Vagina (tissue), 2 donors: ENCODE measurements at regions not wholly inside any gene's neighbourhood (a gene's known extent, or its start where the extent isn't known, plus 50 kb on each side); places are given as distances from the start of the nearest gene placed in this dataset.
"Not testable (repeated sequence)": the region's sequence is repeated elsewhere in the genome, so short reads cannot be mapped to it uniquely, and the experiment has no call there.

Source experiments
- DNase-seq, 2 donors: peaks; one replicate each; pipeline ENCODE4 v3.0.0-alpha.2; 2017; ENCODE audit errors: extremely low spot score in 2 of 2
- H3K27ac ChIP-seq: fragments of 200-600 bp; sonication (generic); one replicate; pipeline ENCODE4 v1.5.1; 2019
- H3K27me3 ChIP-seq: fragments of 200-600 bp; sonication (generic); one replicate; pipeline ENCODE4 v1.5.1; 2019
- H3K36me3 ChIP-seq, 2 donors: fragments of 200-600 bp; sonication (generic); one replicate each; pipeline ENCODE4 v1.5.1; 2017 to 2019
- H3K4me1 ChIP-seq: fragments of 200-600 bp; sonication (generic); one replicate; pipeline ENCODE4 v1.5.1; 2019
- H3K4me3 ChIP-seq, 2 donors: fragments of 200-600 bp; sonication (generic); 1 replicate in 1 of 2; 2 replicates in 1 of 2; pipeline ENCODE4 v1.5.1; 2016 to 2019
- H3K9me3 ChIP-seq: fragments of 200-600 bp; sonication (generic); one replicate; pipeline ENCODE4 v1.5.1; 2019
- POLR2A ChIP-seq, 2 donors: fragments of 450-650 bp; IDR thresholded peaks; one replicate each; pipeline ENCODE4 v1.6.1; 2017; ENCODE audit warnings: antibody characterized with exemption in 2 of 2, mild to moderate bottlenecking in 2 of 2, moderate library complexity in 2 of 2
- POLR2AphosphoS5 ChIP-seq, 2 donors: sonication (generic); formaldehyde crosslinking; IDR thresholded peaks; one replicate each; pipeline ENCODE4 v1.9.0; 2017; ENCODE audit warnings: antibody characterized with exemption in 2 of 2, mild to moderate bottlenecking in 2 of 2, low read depth in 1 of 2; ENCODE audit not compliant: insufficient read depth in 1 of 2
- intact Hi-C: fragments of 100-400 bp; cut with DNase I; formaldehyde crosslinking; loops from one replicate; pipeline ENCODE4 v1.15.1; 2023
- TF ChIP-seq, protein P1 (sequence below), 3 experiments: fragments of 450-650 bp in 2 of 3; fragments of 200-600 bp in 1 of 3; sonication (generic) in 1 of 3; IDR thresholded peaks; one replicate each; pipeline ENCODE4 v1.5.1; 2017 to 2019; ENCODE audit warnings: antibody characterized with exemption in 3 of 3, mild to moderate bottlenecking in 2 of 3, moderate library complexity in 2 of 3

GRCh38 chr16:59543641-59544040 is 809.5 kb upstream of the GOT2 start:
- no peaks in the 10 kb centered on the region for H3K9me3 ChIP-seq
- H3K4me1 ChIP-seq, result no peaks in the 10 kb centered on the region
- no peaks in the 10 kb centered on the region for H3K27me3 ChIP-seq
- DNase-seq, result no peak
- no peak overlapping the region for H3K27ac ChIP-seq
- TF ChIP-seq POLR2AphosphoS5 (IDR thresholded peaks at IDR 0.05; ENCODE audit: insufficient read depth in 1 of 2, low read depth in 1 of 2) (no peak), POLR2A (IDR thresholded peaks at IDR 0.05) (no peak)
- TF ChIP-seq, protein P1, sequence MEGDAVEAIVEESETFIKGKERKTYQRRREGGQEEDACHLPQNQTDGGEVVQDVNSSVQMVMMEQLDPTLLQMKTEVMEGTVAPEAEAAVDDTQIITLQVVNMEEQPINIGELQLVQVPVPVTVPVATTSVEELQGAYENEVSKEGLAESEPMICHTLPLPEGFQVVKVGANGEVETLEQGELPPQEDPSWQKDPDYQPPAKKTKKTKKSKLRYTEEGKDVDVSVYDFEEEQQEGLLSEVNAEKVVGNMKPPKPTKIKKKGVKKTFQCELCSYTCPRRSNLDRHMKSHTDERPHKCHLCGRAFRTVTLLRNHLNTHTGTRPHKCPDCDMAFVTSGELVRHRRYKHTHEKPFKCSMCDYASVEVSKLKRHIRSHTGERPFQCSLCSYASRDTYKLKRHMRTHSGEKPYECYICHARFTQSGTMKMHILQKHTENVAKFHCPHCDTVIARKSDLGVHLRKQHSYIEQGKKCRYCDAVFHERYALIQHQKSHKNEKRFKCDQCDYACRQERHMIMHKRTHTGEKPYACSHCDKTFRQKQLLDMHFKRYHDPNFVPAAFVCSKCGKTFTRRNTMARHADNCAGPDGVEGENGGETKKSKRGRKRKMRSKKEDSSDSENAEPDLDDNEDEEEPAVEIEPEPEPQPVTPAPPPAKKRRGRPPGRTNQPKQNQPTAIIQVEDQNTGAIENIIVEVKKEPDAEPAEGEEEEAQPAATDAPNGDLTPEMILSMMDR (IDR thresholded peaks at IDR 0.05), result no peak
- intact Hi-C loops, result no loop called here
- no peak overlapping the region for H3K4me3 ChIP-seq
- no peaks in the 10 kb centered on the region for H3K36me3 ChIP-seq

- Histone ChIP-seq H3K4me3 (no peak overlapping the region), H3K4me1 (no peaks in the 10 kb centered on the region), H3K27me3 (no peaks in the 10 kb centered on the region), H3K27ac (no peak overlapping the region), H3K36me3 (no peaks in the 10 kb centered on the region), H3K9me3 (no peaks in the 10 kb centered on the region)
- DNase-seq, result no peak
- TF ChIP-seq POLR2AphosphoS5 (IDR thresholded peaks at IDR 0.05; ENCODE audit: insufficient read depth in 1 of 2, low read depth in 1 of 2) (no peak), POLR2A (IDR thresholded peaks at IDR 0.05) (no peak)
- intact Hi-C loops, result no loop called here
Observed at GRCh38 chr16:59540621-59541020, 806.5 kb upstream of the GOT2 start.

DNA sequence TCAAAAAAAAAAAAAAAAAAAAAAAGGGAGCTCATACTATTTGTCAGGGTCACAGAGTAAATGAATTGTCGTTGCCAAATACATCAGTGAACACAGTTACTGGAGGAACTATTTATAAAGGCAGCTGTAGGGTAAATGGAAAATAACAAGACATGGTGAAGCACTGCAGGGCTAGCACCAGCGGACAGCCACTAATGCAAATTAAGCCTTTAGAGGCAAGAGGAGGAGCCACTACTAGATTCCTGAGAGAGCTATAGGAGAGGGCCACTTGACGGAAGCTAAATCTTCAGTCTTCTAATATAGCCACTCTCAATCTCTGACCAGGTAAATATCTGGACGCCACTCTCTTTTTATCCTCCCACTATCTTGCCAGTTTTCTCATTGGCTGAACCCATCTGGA is 801.2 kb upstream of the GOT2 start:
- H3K27ac ChIP-seq, result no peak overlapping the region
- TF ChIP-seq POLR2A (IDR thresholded peaks at IDR 0.05), result no peak
- TF ChIP-seq POLR2AphosphoS5 (IDR thresholded peaks at IDR 0.05; ENCODE audit: insufficient read depth in 1 of 2, low read depth in 1 of 2), result no peak
- TF ChIP-seq, protein P1 (IDR thresholded peaks at IDR 0.05), result no peak
- H3K27me3 ChIP-seq, result no peaks in the 10 kb centered on the region
- no peak for DNase-seq
- H3K36me3 ChIP-seq, result no peaks in the 10 kb centered on the region
- no peak overlapping the region for H3K4me3 ChIP-seq
- intact Hi-C loops, result no loop called here
- H3K9me3 ChIP-seq, result no peaks in the 10 kb centered on the region
- H3K4me1 ChIP-seq, result no peaks in the 10 kb centered on the region

DNA sequence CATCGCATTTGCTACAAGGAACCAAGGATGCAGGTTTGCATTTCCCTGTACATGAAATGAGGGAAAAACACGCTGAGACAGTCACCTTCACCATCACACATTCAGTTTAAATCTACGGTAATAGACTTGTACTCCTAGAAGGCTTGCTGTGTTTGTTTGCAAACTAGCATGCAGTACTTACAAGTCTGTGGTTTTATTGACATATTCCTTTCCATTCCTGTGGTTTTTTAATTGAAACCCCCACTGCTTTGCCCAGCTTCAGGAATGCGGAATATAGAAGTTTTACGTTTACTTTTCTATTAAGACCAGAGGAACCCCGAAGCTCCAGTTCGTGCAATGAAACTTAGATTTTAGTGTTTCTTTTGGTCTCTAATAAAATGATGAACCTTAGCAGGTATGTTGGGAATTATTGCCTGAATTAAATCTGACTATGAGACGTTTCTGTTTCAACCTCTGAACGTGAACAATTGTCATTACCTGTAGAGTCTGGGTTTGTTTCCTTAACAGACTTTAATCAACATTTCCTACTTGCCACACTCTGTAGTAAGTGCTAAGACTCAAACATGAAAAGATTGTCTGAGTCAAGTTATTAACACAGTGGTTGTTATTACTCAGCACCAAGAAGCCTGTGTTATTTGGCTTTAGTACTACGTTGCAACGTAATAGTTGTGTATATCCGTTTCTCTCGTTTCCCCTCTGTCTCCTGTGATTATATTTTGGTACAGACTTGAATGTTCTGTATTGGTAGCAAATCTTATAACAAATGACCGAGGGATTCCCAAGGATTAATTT is 793.3 kb upstream of the GOT2 start:
- intact Hi-C loops, result no loop called here
- TF ChIP-seq POLR2AphosphoS5 (IDR thresholded peaks at IDR 0.05; ENCODE audit: insufficient read depth in 1 of 2, low read depth in 1 of 2), result no peak
- TF ChIP-seq POLR2A (IDR thresholded peaks at IDR 0.05), result no peak
- TF ChIP-seq, protein P1 (IDR thresholded peaks at IDR 0.05), result no peak

GRCh38 chr16:59522826-59523225 is 788.7 kb upstream of the GOT2 start:
- TF ChIP-seq, protein P1 (IDR thresholded peaks at IDR 0.05), result no peak
- TF ChIP-seq POLR2AphosphoS5 (IDR thresholded peaks at IDR 0.05; ENCODE audit: insufficient read depth in 1 of 2, low read depth in 1 of 2) (no peak), POLR2A (IDR thresholded peaks at IDR 0.05) (no peak)
- no peaks in the 10 kb centered on the region for H3K4me1 ChIP-seq
- no peaks in the 10 kb centered on the region for H3K27me3 ChIP-seq
- intact Hi-C loops, result no loop called here
- no peak overlapping the region for H3K27ac ChIP-seq
- no peak overlapping the region for H3K4me3 ChIP-seq
- no peaks in the 10 kb centered on the region for H3K9me3 ChIP-seq
- no peak for DNase-seq
- H3K36me3 ChIP-seq, result no peaks in the 10 kb centered on the region

More for the DNA sequence above, 793.3 kb upstream of the GOT2 start:
- Histone ChIP-seq H3K9me3 (no peaks in the 10 kb centered on the region), H3K27me3 (no peaks in the 10 kb centered on the region), H3K4me3 (no peak overlapping the region), H3K4me1 (no peaks in the 10 kb centered on the region), H3K27ac (no peak overlapping the region), H3K36me3 (no peaks in the 10 kb centered on the region)
- no peak for DNase-seq

DNA sequence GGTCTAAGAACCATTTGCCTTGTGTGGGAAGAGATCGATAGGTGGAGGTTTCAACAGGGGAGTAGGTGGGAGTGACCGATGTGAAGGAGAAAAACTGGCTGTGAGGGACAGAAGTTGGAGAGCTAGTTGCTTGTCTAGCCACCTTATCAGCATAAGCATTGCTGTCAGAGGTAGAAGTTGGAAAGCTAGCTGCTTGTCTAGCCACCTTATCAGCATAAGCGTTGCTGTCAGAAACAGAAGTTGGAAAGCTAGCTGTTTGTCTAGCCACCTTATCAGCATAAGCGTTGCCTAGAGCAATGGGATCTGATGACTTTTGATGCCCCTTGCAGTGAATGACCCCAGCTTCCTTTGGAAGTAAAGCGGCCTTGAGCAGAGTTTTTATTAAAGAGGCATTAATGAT is 784.6 kb upstream of the GOT2 start:
- H3K4me3 ChIP-seq, H3K27me3 ChIP-seq, H3K36me3 ChIP-seq, H3K9me3 ChIP-seq, H3K27ac ChIP-seq, intact Hi-C loops, DNase-seq, H3K4me1 ChIP-seq: not testable (repeated sequence)
